ENCODE measurements at regions not wholly inside any gene's neighbourhood (a gene's known extent, or its start where the extent isn't known, plus 50 kb on each side); places are given as distances from the start of the nearest gene placed in this dataset.

- TF ChIP-seq POLR2A (IDR thresholded peaks at IDR 0.05) = no peak
- TF ChIP-seq CTCF (IDR thresholded peaks at IDR 0.05) = no peak
Measured at GRCh38 chr4:138765442-138765841, 250.1 kb upstream of the NOCT start.

Measured in lower leg skin (tissue), 3 donors.